ENCODE measurements at regions not wholly inside any gene's neighbourhood (a gene's known extent, or its start where the extent isn't known, plus 50 kb on each side); places are given as distances from the start of the nearest gene placed in this dataset.

- no peaks in the 10 kb centered on the region for H3K36me3 ChIP-seq (ENCODE audit: control insufficient read depth, insufficient read depth, low read length)
- CTCF ChIA-PET: no interaction called here
- POLR2A ChIA-PET: no interaction called here
- no peaks in the 10 kb centered on the region for H3K27me3 ChIP-seq (ENCODE audit: control insufficient read depth, insufficient read depth, low read length)
- no peak for TF ChIP-seq CTCF (IDR thresholded peaks at IDR 0.05; ENCODE audit: insufficient read depth, low read depth, low read length)
- no peak for DNase-seq (ENCODE audit: low read depth)
- H3K4me3 ChIP-seq (ENCODE audit: low read depth, low read length): no peak overlapping the region
These were observed 105.8 kb downstream of the SLC35B3 start for GRCh38 chr6:8329562-8329961.

GRCh38 chr6:8325743-8326142, 109.6 kb downstream of the SLC35B3 start:
- CTCF ChIA-PET: no interaction called here
- no peaks in the 10 kb centered on the region for H3K27me3 ChIP-seq (ENCODE audit: control insufficient read depth, insufficient read depth, low read length)
- POLR2A ChIA-PET: no interaction called here
- no peak for TF ChIP-seq CTCF (IDR thresholded peaks at IDR 0.05; ENCODE audit: insufficient read depth, low read depth, low read length)
- no peak overlapping the region for H3K4me3 ChIP-seq (ENCODE audit: low read depth, low read length)
- no peaks in the 10 kb centered on the region for H3K36me3 ChIP-seq (ENCODE audit: control insufficient read depth, insufficient read depth, low read length)
- no peak for DNase-seq (ENCODE audit: low read depth)

- no peak for TF ChIP-seq CTCF (IDR thresholded peaks at IDR 0.05; ENCODE audit: insufficient read depth, low read depth, low read length)
- H3K4me3 ChIP-seq (ENCODE audit: low read depth, low read length): no peak overlapping the region
- no peak for DNase-seq (ENCODE audit: low read depth)
- CTCF ChIA-PET: no interaction called here
- no peaks in the 10 kb centered on the region for H3K27me3 ChIP-seq (ENCODE audit: control insufficient read depth, insufficient read depth, low read length)
- no peaks in the 10 kb centered on the region for H3K36me3 ChIP-seq (ENCODE audit: control insufficient read depth, insufficient read depth, low read length)
- POLR2A ChIA-PET: interaction anchor here (0.6 kb wide), 1 partner anchor 1395 kb away, joined by 19 read pairs; no protein-coding TSS in a partner anchor
These were observed 112.7 kb downstream of the SLC35B3 start for GRCh38 chr6:8322659-8323058.

GRCh38 chr6:8321671-8322404, 113.5 kb downstream of the SLC35B3 start:
- no peaks in the 10 kb centered on the region for H3K36me3 ChIP-seq (ENCODE audit: control insufficient read depth, insufficient read depth, low read length)
- DNase-seq (ENCODE audit: low read depth): no peak
- no peak for TF ChIP-seq CTCF (IDR thresholded peaks at IDR 0.05; ENCODE audit: insufficient read depth, low read depth, low read length)
- H3K4me3 ChIP-seq (ENCODE audit: low read depth, low read length): no peak overlapping the region
- no peaks in the 10 kb centered on the region for H3K27me3 ChIP-seq (ENCODE audit: control insufficient read depth, insufficient read depth, low read length)
- CTCF ChIA-PET: no interaction called here
- POLR2A ChIA-PET: no interaction called here

GRCh38 chr6:8315154-8315553, 120.2 kb downstream of the SLC35B3 start:
- CTCF ChIA-PET: no interaction called here

More at GRCh38 chr6:8315154-8315553, 120.2 kb downstream of the SLC35B3 start:
- Histone ChIP-seq H3K4me3 (ENCODE audit: low read depth, low read length) (no peak overlapping the region), H3K36me3 (ENCODE audit: control insufficient read depth, insufficient read depth, low read length) (no peaks in the 10 kb centered on the region), H3K27me3 (ENCODE audit: control insufficient read depth, insufficient read depth, low read length) (no peaks in the 10 kb centered on the region)
- DNase-seq (ENCODE audit: low read depth): no peak
- POLR2A ChIA-PET: no interaction called here
- no peak for TF ChIP-seq CTCF (IDR thresholded peaks at IDR 0.05; ENCODE audit: insufficient read depth, low read depth, low read length)

All from BJ (cell line).